Activated CD4-positive, alpha-beta T cell treated with anti-CD3 and anti-CD28 coated beads for 48 hours (primary cell): ENCODE measurements at regions not wholly inside any gene's neighbourhood (a gene's known extent, or its start where the extent isn't known, plus 50 kb on each side); places are given as distances from the start of the nearest gene placed in this dataset.
"Not testable (repeated sequence)": the region's sequence is repeated elsewhere in the genome, so short reads cannot be mapped to it uniquely, and the experiment has no call there.

Experiments
- DNase-seq: peaks from one replicate; pipeline ENCODE4 v3.0.0-alpha.2; 2020

DNA sequence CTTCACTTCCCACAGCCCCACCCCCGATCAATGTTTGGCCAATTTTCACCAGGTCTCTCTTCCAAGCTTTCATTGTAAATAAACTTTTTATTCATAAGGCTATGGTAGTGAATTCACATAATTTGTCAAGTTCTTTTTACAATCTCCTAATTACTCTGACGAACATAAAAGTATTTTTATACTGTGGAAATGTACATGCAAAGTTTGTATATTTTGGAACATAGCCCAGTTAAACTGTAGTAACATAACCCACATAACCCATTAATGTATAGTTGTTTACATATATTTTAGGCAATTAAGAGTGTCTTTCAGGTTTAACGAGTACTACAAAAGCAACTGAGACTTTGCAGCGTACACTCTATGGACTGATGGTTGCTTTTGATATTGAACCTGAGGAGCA lies 228.3 kb upstream of the ERBB4 start:
- no peak for DNase-seq

DNA sequence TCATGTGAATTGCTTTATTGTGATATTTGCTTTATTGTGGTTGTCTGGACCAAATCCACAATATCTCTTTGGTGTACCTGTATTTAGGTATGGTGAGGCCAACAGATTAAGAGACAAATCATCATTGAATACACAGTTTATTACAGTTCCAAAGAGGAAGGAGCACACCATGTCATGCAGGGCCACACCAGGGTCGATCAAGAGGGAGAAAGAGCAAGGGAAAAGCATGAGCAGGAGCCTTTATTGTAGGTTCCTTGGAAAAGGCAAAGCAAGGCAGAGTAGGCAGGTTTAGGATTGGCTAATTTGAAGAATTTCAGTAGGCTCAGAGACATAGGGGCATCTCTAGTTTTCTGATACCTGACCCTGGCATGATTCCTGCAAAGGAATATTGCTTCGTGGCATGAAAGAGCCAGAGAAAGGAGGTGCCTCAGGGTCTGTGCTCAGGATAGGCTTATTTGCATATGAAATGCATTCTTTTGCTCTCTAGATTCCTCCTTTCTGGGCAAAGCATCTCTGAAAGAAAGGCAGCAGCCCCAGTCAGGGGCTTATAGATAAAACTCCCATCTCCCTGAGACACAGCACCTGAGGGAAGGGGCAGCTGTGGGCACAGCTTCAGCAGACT lies 214.2 kb upstream of the ERBB4 start:
- DNase-seq, result no peak

DNA sequence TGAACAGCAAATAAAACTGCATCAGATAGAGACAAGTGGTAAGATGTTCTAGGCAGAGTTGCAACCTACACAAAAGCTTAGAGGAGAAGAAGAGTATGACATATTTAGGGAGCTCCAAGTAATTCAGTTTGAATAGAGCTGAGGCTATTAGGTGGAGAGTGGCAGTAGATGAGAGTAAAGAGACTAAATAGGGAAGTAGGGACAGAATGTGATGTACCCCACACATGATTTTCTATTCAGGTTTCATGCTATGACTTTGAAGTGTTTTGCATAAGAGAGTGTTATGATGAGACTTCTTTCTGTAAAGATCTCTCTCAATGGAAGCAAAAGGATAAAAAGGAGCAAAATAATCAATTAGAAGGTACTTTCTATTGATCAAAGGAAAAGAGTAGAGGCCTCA lies 206.8 kb upstream of the ERBB4 start:
- no peak for DNase-seq

DNA sequence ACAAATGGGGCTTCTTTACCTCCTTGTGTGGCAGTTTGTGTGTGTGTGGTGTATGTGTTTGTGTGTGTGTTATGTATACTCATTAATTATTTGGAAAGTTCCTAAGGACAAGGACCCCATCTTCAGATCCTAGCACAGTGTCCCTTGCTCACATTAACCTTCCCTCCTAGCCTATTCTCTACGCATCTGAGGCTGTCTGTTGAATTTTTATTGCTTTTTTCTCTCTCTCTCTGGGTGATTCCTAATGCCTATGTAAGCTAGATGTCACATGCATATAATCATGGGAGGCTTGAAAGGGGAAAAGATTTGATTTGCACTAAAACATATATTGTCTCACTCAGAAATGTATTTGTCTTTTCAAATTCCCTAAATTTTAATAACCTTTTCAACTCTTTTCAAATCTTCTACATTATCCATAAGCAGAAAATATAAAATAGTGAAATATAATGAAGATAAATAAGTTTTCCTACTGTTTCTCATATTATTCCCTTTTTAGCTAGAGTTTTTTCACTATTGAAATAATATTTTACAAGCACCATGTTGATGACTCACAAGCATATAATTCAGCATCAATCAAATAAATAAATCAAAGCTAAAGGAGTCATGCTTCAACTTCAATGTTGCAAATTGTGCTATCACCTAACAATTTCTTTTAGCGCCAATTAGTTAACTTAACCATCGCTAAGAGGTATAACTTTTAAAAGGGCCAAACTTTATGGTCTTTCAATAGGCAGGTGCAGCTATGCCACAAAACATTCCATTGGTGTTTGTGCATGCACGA lies 199.0 kb upstream of the ERBB4 start:
- no peak for DNase-seq

DNA sequence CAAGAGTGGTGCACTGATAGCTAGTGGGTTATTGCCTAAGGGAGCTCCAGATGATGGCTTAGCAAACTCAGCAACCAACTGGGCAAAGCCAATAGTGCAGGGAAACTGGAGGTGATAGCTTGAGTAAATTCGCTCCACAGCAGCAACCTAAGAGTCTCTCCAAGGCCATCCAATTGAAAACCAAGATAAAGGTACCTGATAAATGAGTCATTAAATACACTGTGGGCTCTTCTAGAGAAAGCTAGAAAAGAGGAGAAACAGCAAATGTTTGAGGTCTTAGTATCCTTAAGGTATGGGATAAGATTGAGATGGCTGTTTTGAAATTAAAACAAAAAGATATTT lies 197.8 kb upstream of the ERBB4 start:
- no peak for DNase-seq

DNA sequence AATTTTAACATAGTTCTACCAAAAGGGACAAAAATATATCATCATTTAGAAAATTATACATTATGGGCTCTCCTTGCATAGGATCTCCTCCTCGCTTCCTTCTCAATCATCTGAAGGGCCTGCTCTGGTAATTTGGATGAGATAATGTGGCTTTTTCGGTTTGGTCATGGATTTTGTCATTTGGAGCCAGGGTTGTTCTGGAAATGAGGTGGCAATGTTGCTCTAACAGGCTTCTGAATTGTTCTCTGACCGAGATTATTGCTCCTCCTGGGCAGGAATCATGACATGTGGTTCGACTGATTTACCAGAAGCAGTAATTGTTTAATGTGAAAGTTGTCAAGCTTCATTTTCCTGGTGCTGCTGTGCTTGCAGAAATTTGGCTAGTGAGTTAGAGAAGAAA lies 194.7 kb upstream of the ERBB4 start:
- DNase-seq, result no peak

DNA sequence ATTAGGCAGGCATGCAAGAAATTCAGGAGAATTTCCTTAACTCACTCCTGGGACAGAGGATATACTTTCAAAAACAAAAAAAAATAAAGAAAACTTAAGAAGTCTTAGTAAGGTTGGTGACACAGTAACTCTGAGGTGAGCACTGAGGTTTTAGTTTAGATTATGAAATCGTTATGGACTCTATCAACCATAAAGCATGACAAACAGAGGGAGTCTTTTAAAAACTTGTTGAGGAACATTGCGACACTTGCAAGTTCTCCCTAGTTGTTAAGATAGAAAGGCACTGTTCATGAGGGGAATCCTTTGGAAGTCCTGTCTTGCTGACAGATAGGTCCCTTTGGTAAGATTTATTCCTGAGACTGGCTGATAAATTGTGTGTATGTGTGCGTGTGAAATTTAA lies 194.3 kb upstream of the ERBB4 start:
- no peak for DNase-seq

DNA sequence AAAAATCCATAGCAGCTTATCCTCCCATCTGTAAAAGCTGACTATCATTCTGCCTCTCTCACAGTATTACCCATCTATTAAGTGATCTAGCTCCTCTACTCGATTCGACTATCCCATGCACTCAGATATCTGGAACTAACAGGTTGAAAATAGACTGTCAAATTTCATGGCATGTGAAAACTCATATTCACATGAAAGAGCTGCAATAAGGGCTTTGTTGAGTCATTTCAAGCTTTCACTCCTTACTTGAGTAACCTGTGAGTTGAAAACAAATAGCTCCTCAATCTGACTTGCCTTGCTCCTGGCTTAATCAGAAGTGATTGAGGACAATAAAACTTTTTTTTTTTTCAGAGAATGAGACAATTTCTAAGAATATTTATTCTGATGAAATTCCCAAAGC lies 192.4 kb upstream of the ERBB4 start:
- no peak for DNase-seq

DNA sequence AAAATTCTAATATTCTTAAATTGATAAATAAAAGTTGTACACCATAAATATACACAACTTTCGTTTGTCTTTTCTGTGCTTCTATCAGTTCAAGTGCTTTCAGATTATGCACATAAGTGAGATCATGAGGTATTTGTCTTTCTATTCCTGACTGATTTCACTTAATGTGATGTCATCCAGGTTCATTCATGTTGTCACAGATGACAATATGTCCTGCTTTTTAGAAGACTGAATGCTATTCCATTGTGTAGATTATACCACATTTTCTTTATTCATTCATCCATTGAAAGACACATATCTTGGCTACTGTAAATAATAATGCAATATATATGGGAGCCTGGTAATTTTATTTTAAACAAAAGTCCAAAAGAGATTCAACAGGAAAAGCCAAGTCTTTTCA lies 190.1 kb upstream of the ERBB4 start:
- DNase-seq, result no peak

DNA sequence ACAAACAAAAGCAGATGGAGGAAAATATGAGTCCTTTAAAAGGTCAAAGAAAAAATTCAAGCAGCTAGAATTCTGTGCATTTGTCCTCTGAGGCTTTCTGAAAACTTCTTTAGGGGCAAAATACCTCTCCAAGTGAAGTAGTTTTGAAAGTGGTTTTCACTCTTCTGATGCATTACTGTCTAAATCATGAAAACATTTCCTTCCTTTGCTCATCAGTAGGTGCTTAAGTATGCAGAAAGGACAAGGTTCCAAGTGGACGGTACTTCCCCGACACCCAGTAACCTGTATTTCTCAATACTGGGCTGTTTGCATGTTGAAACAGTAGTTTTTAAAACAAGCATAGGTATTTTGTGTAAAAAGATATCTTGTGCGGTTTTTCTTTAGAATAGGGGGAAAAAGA lies 189.1 kb upstream of the ERBB4 start:
- peak; percentile 11 for DNase-seq

DNA sequence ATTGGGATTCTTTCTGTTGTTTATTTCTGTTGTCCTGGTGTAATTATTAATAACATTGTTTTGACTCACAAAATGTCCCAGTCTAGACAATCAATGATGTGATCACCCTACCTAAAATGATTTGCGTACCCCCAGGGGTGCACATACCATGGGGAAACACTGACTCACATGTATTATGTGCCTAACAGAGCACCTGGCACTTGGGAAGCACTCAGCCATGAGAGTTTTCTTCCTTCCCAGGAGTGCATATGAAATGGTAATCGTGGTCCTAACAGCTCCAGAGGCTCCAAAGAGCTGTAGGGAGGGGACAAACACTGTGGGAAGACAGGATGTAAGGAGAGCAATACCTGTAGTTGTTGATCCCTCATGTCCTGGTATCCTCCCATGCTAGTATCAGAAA lies 187.8 kb upstream of the ERBB4 start:
- no peak for DNase-seq

DNA sequence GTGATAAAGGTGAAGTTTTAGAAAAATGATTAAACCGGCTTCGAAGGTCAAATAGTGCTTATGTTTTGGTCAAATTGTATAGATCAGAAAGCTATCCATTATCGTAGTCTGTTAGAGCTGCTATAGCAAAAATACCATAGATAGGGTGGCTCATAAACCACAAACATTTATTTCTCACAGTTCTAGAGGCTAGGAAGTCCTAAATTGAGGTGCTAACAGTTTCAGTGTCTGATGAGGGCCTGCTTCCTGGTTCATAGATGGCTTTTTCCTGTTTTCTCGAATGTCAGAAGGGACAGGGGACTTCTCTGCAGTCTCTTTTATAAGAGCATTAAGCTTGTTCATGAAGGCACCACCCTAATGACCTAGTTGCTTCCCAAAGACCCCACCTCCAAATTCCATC lies 186.6 kb upstream of the ERBB4 start:
- no peak for DNase-seq

DNA sequence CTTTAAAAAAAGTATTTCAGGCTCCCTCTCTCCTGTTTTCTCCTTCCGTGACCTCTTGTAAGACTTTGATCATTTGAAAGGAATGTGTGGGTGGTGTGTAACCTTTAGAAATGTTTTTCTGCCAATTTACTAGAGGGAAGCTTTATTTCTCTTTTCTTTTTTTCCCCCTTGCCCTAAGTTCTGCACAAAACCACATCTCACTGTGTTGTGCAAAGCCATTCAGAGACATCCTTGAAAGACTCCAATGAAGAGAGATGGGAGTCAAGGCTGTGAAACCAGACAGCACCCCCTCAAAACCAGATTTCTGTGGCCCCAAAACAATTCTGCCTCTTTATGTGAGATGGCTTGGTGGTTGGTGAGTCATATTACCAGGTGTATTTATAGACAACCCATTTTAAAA lies 184.6 kb upstream of the ERBB4 start:
- DNase-seq, result no peak

DNA sequence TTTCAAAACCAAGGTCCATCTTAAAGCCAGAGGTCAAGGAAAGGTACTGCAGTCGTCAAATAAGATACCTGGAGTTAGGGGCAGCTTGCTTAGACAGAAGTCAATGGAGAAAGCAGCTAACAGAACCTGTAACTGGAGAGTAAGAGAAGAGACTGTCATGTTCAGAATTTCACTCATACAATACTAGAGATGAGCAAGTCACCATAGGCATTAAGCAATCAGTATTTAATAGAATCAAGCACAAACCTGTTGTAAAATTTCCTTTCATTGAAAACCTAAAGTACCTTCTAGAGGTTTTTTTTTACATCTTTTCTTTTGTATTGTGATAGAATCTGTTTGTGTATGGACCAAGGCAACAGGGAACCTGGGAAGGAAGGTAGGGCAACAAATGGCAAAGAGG lies 183.4 kb upstream of the ERBB4 start:
- DNase-seq, result no peak

DNA sequence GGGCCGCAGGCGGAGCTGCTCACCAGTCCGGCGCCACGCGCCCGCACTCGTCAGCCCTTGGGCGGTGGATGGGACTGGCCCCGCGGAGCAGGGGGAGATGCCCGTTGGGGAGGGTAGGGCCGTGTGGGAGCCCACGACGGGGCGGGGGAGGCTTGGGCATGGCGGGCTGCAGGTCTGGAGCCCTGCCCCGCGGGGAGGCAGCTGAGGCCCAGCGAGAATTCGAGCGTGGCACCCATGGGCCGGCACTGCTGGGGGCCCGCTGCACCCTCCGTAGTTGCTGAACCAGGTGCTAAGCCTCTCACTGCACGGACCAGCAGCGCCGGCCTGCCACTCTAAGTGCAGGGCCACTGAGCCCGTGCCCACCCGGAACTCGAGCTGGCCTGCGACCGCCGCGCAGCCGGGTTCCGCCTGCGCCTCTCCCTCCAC lies 182.4 kb upstream of the ERBB4 start:
- DNase-seq, result no peak

DNA sequence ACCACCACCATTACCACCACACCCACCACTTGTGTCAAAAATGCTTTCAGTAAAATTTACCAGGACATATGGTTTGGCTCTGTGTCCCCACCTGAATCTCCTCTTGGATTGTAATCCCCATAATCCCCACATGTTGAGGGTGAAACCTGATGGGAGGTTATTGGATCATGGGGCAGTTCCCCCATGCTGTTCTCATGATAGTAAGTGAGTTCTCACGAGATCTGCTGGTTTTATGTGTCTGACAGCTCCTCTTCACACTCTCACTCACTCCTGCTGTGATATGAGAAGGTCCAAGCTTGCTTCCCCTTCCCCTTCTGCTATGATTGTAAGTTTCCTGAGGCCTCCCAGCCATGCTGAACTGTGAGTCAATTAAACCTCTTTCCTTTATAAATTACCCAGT lies 176.8 kb upstream of the ERBB4 start:
- not testable (repeated sequence) for DNase-seq

DNA sequence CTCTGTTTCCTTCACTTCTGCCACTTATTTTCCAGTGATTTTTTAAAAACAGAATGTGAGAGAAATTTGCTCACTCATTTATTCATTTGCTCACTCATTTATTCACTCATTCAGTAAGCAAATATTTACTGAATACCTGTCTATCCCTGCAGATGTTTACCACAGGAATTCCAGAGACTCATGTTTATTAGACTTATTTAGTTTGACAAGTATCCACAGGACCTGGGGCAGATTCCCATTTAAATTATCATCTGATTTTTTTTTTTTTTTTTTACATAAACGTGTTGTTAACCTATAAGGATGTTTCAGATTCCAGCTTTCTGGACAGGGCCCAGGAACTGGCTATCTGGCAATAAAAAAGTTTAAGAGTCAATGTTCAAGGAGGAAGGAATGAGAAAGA lies 175.1 kb upstream of the ERBB4 start:
- no peak for DNase-seq

DNA sequence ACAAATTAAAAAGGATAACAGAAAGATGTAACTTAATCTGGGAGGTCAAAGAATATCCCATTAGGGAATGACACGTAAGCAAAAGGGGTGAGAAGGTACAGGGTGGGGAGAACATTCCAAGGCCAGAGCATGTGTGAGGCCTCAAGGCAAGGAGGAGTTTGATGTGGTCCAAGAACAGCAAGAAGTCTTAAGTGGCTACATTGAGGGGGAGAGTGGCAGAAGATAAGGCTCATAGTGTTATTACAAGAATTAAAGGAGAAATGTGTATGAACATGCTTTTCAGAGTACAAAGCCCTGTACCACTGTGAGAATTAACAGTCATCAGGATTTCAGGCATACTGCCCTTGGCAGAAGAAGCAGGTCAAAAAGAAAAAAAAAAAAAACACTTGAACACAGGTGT lies 174.4 kb upstream of the ERBB4 start:
- no peak for DNase-seq

DNA sequence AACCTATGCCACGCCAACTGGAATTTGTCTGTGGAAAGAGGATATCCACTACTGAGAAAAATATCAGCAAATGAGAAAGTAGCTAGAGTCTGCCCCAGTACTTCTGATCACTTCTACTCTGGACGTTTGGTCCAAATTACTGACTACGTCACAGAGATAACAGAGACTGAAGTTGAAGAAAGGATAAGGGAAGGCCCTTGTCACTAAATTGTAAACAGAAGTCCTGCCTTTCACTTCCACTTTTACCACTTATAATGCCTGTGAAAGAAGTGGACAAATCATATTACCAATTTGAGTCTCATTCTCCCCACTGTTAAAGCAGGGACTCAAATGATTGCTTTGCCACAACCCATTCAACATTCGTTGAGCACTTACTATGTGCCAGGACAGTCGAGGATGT lies 173.9 kb upstream of the ERBB4 start:
- DNase-seq, result no peak

DNA sequence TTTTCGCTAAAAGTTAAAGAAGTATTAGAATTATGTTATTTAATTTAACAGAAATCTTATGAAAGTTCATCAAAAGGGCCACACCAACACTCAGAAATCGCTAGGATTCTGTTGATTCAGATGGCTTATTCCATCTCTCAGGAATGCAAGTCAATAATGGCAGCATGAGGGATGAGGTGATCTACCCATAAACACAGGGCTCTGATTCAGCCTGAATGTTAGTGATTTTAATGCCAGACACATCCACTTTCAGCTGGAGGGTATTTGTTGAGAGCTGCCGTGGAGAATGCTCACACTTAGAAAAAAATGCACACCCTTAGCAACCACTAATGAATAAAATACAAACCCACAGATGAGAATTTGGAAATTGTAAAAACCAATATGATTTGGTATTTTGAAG lies 173.3 kb upstream of the ERBB4 start:
- DNase-seq, result no peak

DNA sequence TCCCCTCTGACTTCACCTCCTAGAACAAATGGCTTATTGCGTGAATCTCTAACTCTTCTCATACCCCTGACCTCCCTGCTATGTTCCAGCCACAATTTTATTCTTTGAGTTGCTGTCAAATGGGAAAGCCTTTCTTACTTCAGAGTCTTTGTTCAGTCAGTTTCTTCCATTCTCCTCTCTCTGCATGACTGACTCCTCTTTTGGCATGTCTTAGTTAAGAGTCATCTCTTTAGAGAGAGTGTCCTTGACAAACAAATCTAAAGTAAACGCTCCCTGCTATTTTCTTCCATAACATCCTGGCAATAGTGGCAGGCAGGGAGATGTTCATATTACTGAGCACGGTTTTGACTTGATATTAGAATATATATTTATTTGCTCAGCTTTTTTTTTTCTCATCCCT lies 170.7 kb upstream of the ERBB4 start:
- DNase-seq, result no peak

DNA sequence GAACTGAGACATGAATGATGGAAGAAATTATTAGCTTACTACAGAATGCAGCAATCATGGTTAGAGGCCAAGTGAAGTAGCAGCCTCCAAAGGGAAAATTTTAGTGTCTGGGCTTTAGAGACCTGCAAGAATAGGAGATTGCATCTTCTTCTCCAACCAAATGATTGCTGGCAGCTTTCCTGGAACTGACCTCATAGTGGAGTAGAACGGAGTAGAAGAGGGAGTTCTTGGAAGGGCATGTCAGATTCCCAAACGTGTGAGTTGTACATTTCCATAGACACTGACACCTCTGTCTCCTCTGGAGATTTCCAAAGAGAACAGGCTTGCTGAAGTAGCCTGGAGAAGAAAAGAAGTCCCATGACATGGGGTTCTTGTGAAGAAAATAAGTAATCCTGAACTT lies 169.8 kb upstream of the ERBB4 start:
- DNase-seq, result no peak

DNA sequence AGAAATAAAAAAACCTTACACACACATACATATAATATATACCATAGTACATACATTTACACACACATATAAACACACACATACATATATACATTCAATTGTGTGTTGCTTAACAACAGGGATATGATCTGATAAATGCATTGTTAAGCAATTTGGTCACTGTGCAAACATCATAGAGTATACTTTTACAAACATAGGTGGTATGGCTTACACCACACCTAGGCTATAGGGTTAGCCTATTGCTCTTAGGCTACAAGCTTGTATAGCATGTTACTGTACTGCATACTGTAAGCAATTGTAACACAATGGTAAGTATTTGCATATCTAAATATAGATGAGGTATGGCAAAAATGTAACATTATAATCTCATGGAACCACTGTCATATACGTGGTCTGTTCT lies 156.8 kb upstream of the ERBB4 start:
- DNase-seq, result no peak

DNA sequence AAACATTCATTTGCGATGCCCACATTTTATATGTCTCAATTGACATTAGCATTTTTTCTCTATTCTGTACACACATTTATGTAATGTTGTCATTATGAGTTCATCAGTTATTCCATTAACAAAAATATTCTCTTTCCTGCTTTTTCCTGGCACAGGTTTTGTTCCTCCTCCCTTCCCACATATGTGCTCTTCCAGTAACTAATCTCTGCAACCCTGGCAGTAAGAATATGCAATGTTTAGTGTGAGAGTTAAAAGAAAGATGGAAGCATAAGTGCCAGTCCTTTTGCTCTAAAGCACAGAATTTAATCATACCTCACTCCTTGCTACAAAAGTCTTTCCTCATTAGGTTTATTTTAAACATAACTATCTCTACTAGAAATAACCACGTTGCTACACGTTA lies 155.8 kb upstream of the ERBB4 start:
- DNase-seq, result no peak

DNA sequence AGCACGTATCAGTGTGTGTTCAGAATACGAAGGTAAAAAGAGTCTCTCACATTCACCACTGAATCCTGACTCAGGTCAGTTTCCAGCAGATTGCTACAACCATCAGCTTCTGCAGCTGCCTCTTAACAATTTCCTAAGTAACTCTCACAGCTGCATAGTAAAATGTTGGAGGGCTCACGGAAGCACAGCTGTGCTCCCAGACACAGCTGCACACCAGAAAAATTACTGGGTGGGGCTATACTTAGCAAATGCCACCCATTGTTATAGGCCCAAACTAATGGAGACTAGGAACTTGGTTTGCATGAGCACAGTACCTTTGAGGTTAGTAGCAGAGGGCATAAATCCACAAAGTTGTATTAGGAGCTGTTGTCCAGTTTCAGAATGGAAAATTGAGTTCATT lies 153.9 kb upstream of the ERBB4 start:
- DNase-seq, result no peak
